ENCODE measurements at regions not wholly inside any gene's neighbourhood (a gene's known extent, or its start where the extent isn't known, plus 50 kb on each side); places are given as distances from the start of the nearest gene placed in this dataset.

- no peak for TF ChIP-seq POLR2A (IDR thresholded peaks at IDR 0.05; ENCODE audit: low read depth, low read length)
- no peak for TF ChIP-seq POLR2AphosphoS5 (IDR thresholded peaks at IDR 0.05; ENCODE audit: low read depth, low read length)
Observed at GRCh38 chr1:194818674-194819073, 1632.3 kb upstream of the B3GALT2 start.
